AG09319 (cell line): ENCODE measurements at regions not wholly inside any gene's neighbourhood (a gene's known extent, or its start where the extent isn't known, plus 50 kb on each side); places are given as distances from the start of the nearest gene placed in this dataset.

Source experiments
- DNase-seq: peaks from one replicate; pipeline ENCODE4 v3.0.0-alpha.2; 2010; ENCODE audit warnings: low read depth; ENCODE audit errors: extremely low read depth
- TF ChIP-seq, protein P1 (sequence below): IDR thresholded peaks from 2 replicates; pipeline ENCODE4 v1.5.1; 2011; ENCODE audit warnings: low read depth, mild to moderate bottlenecking, inconsistent platforms, low read length, moderate library complexity

GRCh38 chr11:116598036-116598435, 174.8 kb downstream of the BUD13 start:
- DNase-seq: no peak
- TF ChIP-seq, protein P1, sequence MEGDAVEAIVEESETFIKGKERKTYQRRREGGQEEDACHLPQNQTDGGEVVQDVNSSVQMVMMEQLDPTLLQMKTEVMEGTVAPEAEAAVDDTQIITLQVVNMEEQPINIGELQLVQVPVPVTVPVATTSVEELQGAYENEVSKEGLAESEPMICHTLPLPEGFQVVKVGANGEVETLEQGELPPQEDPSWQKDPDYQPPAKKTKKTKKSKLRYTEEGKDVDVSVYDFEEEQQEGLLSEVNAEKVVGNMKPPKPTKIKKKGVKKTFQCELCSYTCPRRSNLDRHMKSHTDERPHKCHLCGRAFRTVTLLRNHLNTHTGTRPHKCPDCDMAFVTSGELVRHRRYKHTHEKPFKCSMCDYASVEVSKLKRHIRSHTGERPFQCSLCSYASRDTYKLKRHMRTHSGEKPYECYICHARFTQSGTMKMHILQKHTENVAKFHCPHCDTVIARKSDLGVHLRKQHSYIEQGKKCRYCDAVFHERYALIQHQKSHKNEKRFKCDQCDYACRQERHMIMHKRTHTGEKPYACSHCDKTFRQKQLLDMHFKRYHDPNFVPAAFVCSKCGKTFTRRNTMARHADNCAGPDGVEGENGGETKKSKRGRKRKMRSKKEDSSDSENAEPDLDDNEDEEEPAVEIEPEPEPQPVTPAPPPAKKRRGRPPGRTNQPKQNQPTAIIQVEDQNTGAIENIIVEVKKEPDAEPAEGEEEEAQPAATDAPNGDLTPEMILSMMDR: no peak

GRCh38 chr11:116596346-116597260, 176.2 kb downstream of the BUD13 start:
- no peak for DNase-seq
- TF ChIP-seq, protein P1: no peak

GRCh38 chr11:116595305-116595880, 177.4 kb downstream of the BUD13 start:
- DNase-seq: no peak
- TF ChIP-seq, protein P1: no peak

- no peak for DNase-seq
- TF ChIP-seq, protein P1: no peak
Measured at GRCh38 chr11:116590844-116591570, 181.8 kb downstream of the BUD13 start.

GRCh38 chr11:116589402-116589801, 183.4 kb downstream of the BUD13 start:
- TF ChIP-seq, protein P1: no peak
- no peak for DNase-seq

GRCh38 chr11:116586392-116586791, 186.4 kb downstream of the BUD13 start:
- TF ChIP-seq, protein P1: no peak

DNA sequence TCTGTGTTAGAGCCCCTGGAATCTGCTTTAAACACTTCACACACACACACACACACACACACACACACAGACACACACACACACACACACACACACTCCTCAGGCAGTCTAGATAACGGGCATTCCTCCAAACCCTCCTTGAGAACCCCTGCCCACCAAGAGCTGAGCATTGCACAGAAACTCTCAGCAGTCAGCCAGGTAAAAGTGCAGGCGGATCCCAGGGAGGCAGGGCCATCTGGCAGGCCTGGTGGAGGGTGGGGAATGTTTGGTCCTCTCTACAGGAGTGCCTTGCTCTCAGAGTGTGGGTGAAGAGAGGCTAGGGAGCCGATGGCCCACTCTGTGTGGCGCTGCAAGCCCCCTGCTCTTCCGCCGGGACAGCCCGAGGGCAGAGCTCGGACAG, 190.2 kb downstream of the BUD13 start:
- DNase-seq: no peak
- TF ChIP-seq, protein P1: no peak

More at GRCh38 chr11:116586392-116586791, 186.4 kb downstream of the BUD13 start:
- DNase-seq: no peak
